ENCODE measurements at regions not wholly inside any gene's neighbourhood (a gene's known extent, or its start where the extent isn't known, plus 50 kb on each side); places are given as distances from the start of the nearest gene placed in this dataset.

GRCh38 chr9:23933348-23933747 lies 107.3 kb upstream of the ELAVL2 start:
- no peak for DNase-seq
- H3K4me3 Mint-ChIP-seq (ENCODE audit: unreplicated experiment): no peak overlapping the region
- Histone ChIP-seq H3K9me3 (no peaks in the 10 kb centered on the region), H3K4me3 (ENCODE audit: low read depth, low read length) (no peak overlapping the region), H3K4me1 (no peaks in the 10 kb centered on the region), H3K27me3 (replicated peaks; ENCODE audit: control insufficient read depth, insufficient read depth, low read length) (no peaks in the 10 kb centered on the region), H3K36me3 (ENCODE audit: control insufficient read depth, insufficient read depth, low read length) (no peaks in the 10 kb centered on the region)
- ChIA-PET CTCF (no interaction called here), POLR2A (no interaction called here)
- H3K27ac Mint-ChIP-seq (ENCODE audit: unreplicated experiment): no peak overlapping the region
- H3K9me3 Mint-ChIP-seq (ENCODE audit: unreplicated experiment): no peaks in the 10 kb centered on the region
- no peak for TF ChIP-seq CTCF (IDR thresholded peaks at IDR 0.05; ENCODE audit: insufficient read depth in 1 of 2, low read depth in 1 of 2, low read length in 1 of 2, severe bottlenecking in 1 of 2, unreplicated experiment in 1 of 2)
- BruUV-seq (replicated peaks): no TSS peak
- H3K4me1 Mint-ChIP-seq (ENCODE audit: low read depth, unreplicated experiment): no peaks in the 10 kb centered on the region
- no peaks in the 10 kb centered on the region for H3K27me3 Mint-ChIP-seq (ENCODE audit: insufficient read depth, unreplicated experiment)
- intact Hi-C loops (cut with micrococcal nuclease; ENCODE audit: unreplicated experiment): no loop called here
- no peaks in the 10 kb centered on the region for H3K36me3 Mint-ChIP-seq (ENCODE audit: insufficient read depth, unreplicated experiment)

DNA sequence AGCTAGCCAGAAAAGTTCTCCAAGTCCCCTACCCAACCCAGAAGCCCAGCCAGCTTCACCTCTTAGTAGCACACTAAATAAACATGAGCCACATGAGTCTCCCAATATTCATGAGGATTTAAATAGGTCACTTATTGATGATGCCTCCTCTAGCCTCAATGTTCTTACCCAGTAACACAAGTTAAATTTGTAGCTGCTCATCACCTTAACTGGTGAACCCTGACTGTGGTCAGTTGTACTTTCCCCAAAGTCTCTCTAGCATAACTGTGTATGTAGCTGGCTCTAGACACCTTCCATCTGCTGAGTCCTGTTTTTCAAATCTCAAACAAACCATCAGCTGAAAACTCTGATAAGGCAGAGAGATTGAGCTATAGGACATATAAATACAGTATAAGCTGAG lies 100.3 kb upstream of the ELAVL2 start:
- BruUV-seq (replicated peaks): no TSS peak
- TF ChIP-seq CTCF (IDR thresholded peaks at IDR 0.05; ENCODE audit: insufficient read depth in 1 of 2, low read depth in 1 of 2, low read length in 1 of 2, severe bottlenecking in 1 of 2, unreplicated experiment in 1 of 2): no peak

DNA sequence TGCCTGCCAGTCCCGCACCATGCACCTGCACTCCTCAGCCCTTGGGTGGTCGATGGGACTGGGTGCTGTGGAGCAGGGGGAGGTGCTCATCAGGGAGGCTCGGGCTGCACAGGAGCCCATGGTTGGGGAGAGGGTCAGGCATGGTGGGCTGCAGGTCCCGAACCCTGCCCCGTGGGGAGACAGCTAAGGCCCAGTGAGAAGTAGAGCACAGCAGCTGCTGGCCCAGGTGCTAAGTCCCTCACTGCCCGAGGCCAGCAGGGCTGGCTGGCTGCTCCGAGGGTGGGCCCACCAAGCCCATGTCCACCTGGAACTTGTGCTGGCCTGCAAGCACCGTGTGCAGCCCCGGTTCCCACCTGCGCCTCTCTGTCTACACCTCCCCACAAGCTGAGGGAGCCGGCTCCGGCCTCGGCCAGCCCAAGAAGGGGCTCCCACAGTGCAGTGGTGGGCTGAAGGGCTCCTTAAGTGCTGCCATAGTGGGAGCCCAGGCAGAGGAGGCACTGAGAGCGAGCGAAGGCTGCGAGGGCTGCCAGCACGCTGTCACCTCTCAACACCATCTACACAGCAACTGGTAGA lies 88.5 kb upstream of the ELAVL2 start:
- BruUV-seq (replicated peaks): no TSS peak
- no peak for TF ChIP-seq CTCF (IDR thresholded peaks at IDR 0.05; ENCODE audit: insufficient read depth in 1 of 2, low read depth in 1 of 2, low read length in 1 of 2, severe bottlenecking in 1 of 2, unreplicated experiment in 1 of 2)
- Histone ChIP-seq H3K4me1 (no peaks in the 10 kb centered on the region), H3K9me3 (no peaks in the 10 kb centered on the region), H3K4me3 (ENCODE audit: low read depth, low read length) (no peak overlapping the region), H3K36me3 (ENCODE audit: control insufficient read depth, insufficient read depth, low read length) (no peaks in the 10 kb centered on the region), H3K27me3 (replicated peaks; ENCODE audit: control insufficient read depth, insufficient read depth, low read length) (no peaks in the 10 kb centered on the region)
- H3K4me1 Mint-ChIP-seq (ENCODE audit: low read depth, unreplicated experiment): no peaks in the 10 kb centered on the region
- no peaks in the 10 kb centered on the region for H3K27me3 Mint-ChIP-seq (ENCODE audit: insufficient read depth, unreplicated experiment)
- no peak overlapping the region for H3K4me3 Mint-ChIP-seq (ENCODE audit: unreplicated experiment)
- no peak for DNase-seq
- H3K27ac Mint-ChIP-seq (ENCODE audit: unreplicated experiment): no peak overlapping the region
- peaks cover 17% of the 10 kb centered on the region for H3K9me3 Mint-ChIP-seq (ENCODE audit: unreplicated experiment)
- ChIA-PET POLR2A (no interaction called here), CTCF (no interaction called here)
- no peaks in the 10 kb centered on the region for H3K36me3 Mint-ChIP-seq (ENCODE audit: insufficient read depth, unreplicated experiment)
- intact Hi-C loops (cut with micrococcal nuclease; ENCODE audit: unreplicated experiment): no loop called here

More for the DNA sequence above, 100.3 kb upstream of the ELAVL2 start:
- no peak for DNase-seq
- H3K36me3 Mint-ChIP-seq (ENCODE audit: insufficient read depth, unreplicated experiment): no peaks in the 10 kb centered on the region
- Histone ChIP-seq H3K27me3 (replicated peaks; ENCODE audit: control insufficient read depth, insufficient read depth, low read length) (no peaks in the 10 kb centered on the region), H3K4me1 (no peaks in the 10 kb centered on the region), H3K9me3 (no peaks in the 10 kb centered on the region), H3K36me3 (ENCODE audit: control insufficient read depth, insufficient read depth, low read length) (no peaks in the 10 kb centered on the region), H3K4me3 (ENCODE audit: low read depth, low read length) (no peak overlapping the region)
- no peak overlapping the region for H3K4me3 Mint-ChIP-seq (ENCODE audit: unreplicated experiment)
- no peaks in the 10 kb centered on the region for H3K9me3 Mint-ChIP-seq (ENCODE audit: unreplicated experiment)
- H3K4me1 Mint-ChIP-seq (ENCODE audit: low read depth, unreplicated experiment): no peaks in the 10 kb centered on the region
- H3K27me3 Mint-ChIP-seq (ENCODE audit: insufficient read depth, unreplicated experiment): no peaks in the 10 kb centered on the region
- CTCF ChIA-PET: no interaction called here
- intact Hi-C loops (cut with micrococcal nuclease; ENCODE audit: unreplicated experiment): no loop called here
- no peak overlapping the region for H3K27ac Mint-ChIP-seq (ENCODE audit: unreplicated experiment)
- POLR2A ChIA-PET: no interaction called here

Data from Caco-2 (cell line).